Activated T-helper 1 cell treated with anti-CD3 and anti-CD28 coated beads, Interleukin-2, amount 50 U/mL, for 16 hours (primary cell): ENCODE measurements at regions not wholly inside any gene's neighbourhood (a gene's known extent, or its start where the extent isn't known, plus 50 kb on each side); places are given as distances from the start of the nearest gene placed in this dataset.

ENCODE experiments used
- DNase-seq, 2 donors: peaks; one replicate each; pipeline ENCODE4 v3.0.0-alpha.2; 2020; ENCODE audit warnings: low read depth in 1 of 2, low spot score in 1 of 2

DNA sequence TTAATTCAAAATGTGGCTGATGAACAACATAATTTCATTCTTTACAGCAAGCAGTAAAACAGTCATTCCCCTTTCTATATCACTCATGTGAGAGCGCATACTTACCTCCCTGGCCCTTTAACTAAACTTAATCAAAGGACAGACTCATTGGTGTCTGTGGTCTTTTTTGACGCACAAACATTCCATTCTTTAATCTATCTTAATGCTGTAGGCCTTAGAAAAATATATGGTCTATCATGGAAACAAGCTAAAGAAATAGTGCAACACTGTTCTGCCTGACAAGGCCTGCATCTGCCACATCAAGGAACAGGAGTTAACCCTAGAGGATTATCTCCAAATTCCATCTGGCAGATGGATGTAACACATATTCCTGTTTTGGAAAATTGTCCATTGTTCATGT, 878.1 kb downstream of the NLGN4Y start:
- no peak for DNase-seq

DNA sequence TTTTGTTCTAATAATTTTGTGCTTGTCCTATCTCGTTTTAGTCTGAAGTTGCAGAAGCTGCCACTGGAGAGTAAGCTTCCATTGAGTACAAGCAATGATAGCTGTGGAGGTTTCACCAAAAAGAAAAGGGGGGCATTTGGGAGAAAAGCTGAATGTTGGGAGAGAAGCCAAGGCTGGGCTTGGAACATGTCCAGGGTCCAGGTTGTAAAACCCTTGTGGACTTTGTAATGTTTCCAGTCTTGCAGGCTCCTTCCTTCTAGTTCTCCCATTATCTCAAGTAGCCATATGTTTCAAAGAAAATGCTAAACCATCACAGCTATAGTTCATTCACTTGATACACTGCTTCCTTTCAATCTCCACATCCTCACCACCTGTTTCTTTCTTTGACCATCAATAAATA, 880.2 kb downstream of the NLGN4Y start:
- DNase-seq: no peak

DNA sequence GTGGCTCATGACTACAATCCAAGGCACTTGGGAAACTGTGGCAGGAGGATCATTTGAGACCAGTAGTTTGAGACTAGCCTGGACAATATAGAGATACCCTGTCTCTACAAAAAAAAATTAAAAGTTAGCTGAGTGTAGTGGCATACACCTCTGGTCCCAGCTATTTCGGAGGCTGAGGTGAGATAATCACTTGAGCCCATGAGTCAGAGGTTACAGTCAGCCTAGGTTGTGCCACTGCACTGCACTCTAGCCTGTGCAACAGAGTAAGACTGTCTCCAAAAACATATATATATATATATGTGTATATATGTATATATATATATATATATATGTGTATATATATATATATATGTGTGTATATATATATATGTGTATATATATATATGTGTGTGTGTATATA, 890.8 kb downstream of the NLGN4Y start:
- no peak for DNase-seq

DNA sequence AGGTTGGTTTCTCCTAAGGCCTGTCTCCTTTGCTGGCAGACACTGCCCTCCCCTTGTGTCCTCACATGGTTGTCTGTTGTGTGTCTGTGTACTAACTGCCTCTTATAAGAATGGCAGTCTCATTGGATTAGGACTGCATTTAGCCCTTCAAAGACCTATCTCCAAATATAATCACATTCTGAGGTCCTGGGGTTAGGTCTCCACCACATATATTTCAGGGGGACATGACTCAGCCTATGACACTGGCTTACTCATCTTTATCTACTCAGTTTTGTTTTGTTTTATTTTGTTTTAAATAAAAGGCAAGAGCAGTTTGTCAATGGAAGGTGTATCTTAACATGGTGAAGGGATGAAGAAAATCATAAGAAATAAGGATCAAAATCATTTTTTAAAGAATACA, 894.3 kb downstream of the NLGN4Y start:
- DNase-seq: no peak

DNA sequence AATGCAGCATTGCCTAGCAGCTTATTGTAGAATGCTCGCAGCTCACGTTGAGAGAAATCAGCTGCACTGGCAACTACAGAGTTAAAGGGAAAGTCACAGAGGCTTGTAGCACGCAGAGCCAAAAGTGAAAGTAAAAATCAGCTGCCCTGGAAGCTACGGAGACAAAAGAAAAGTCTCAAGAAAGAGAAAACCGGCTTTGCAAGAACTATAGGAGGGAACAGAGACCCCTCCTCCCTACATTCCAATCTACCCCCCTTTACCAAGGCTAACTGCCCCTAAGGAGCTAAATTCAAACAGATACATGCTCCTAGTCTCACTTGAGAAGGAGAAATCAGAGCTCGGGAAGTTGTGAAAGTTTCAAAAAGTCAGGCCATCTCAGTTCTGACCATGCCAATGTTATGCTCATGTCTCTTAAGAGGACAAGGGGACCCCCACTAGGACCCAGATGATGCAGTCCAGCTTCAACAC, 900.4 kb downstream of the NLGN4Y start:
- DNase-seq: no peak

DNA sequence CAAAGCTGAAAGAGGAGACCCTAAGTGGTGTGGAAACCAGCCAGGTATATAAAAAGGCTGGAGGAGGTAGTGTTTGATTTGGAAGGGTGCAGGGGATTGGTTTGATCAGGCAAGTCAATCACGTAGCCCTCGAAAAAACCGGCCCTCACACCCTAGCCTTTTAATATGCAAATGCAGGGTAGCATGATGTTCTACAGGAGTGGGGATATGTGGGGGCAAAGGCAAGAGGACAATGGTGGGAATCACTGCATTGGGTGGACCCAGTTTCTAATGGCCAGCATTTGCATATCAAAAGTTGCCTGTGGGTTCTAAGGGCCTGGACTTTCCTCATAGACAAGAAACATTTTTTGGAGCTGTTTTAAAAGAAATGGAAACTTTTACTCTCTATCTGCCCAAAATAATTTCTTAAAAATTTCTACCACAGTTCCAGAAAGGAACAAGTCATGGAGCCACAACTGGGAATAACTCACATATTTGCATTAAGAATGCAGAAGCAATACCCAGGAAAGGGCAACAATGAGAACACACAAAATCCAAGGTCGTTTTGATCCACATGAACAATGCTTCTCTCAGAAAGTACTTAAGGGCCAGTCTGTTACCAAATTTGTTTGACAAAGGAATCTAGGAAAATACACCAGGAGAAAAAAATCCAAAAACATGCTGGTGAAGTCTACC, 915.8 kb downstream of the NLGN4Y start:
- no peak for DNase-seq

DNA sequence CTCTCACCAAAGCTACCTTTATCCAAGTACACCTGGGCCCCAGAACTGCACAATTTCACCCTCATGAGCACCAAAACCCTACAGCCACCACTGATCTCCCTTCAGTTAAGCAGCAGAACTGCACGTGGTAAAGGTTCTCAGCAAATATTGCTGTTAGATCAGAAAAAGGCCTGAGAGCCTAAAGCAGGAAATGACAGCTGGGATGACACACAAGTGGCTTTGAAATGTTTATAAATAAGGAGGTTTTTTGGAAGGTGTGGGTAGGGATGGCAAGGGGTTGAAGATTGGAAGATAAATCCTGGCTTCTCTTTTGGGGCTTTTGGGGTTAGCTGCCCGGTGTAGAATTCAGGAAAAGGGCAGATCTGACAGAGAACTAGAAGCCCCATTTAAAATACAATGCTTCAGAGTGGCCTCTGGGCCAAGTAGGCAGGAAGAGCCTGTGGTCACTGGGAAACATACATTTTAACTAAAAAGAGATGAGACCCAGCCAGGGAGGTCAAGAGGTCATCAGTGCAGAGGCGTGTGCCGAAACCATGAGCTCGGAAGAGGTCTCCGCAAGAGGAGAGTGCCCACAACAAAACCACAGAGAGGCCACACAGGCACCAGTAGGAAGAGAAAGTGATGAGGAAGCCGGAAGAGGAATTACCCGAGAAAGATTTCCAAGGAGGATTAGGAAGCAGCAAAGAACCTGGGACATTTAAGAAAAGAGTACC, 916.5 kb downstream of the NLGN4Y start:
- DNase-seq: no peak

DNA sequence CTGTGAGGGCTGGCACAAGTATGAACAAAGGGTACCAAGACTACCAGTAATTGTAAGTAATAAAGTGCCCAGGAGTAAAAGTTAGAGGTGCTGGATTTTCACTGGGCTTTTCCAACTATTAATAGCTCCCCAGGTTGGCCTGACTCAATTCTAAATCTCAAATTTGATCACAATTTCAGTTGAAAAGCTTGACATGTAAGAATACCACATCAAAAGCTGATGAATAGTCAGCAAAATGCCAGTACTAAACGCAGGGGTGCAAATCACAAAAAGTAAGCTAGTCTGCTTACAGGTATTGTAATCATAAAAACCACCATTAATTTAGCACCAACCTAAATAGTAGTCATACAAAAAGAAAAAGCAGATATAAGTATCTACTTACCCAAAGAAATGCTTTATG, 917.5 kb downstream of the NLGN4Y start:
- DNase-seq: no peak

DNA sequence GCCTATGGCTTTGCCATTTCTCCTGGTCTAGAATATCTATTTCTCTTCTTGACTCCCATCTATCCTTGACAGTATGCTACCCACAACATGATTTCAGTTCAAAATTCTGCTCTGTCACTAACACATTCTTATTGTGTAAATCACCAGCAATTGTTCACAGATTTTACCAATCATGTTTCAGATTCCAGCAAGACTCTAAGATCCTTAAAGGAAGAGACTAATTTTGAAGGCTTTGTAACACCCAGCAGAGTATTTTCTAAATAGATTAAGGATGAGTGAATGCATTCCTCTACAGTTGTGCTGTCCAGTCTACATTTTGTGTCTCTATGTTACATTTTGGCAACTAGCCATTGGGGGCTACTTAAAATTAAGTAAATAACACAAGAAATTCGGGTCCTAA, 921.5 kb downstream of the NLGN4Y start:
- DNase-seq: no peak

DNA sequence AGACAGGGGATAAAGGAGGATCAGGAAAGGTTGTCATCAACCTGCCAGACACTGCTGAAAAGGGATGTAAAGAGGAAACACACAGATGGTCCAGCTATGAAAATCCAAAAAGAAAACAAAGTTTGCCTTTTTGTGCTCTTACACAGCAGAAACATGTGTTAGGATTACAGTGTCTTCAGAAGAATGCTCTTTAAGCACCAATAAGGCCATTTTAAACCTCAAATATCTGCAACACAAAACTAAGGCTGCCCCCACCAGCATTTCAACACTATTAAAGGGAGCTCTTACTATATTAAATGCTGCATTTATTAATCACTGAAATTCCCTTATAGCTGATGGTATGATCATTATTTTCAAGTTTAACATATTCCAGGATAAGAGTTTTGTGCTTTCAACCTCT, 922.5 kb downstream of the NLGN4Y start:
- no peak for DNase-seq

DNA sequence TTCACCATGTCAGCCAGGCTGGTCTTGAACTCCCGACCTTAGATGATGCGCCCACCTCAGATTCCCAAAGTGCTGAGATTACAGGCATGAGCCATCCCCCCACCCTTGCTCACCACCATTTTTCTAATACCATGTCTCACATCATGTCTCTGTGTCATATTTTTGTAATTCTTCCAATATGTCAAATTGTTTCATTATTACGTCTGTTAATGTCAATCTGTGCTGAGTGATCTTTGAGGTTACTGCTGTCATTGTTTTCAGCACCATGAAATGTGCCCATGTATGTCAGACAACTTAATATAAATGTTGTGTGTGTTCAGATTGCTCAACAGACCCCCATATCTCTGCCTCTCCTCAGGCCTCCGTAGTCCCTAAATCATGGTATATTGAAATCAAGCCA, 923.6 kb downstream of the NLGN4Y start:
- no peak for DNase-seq

DNA sequence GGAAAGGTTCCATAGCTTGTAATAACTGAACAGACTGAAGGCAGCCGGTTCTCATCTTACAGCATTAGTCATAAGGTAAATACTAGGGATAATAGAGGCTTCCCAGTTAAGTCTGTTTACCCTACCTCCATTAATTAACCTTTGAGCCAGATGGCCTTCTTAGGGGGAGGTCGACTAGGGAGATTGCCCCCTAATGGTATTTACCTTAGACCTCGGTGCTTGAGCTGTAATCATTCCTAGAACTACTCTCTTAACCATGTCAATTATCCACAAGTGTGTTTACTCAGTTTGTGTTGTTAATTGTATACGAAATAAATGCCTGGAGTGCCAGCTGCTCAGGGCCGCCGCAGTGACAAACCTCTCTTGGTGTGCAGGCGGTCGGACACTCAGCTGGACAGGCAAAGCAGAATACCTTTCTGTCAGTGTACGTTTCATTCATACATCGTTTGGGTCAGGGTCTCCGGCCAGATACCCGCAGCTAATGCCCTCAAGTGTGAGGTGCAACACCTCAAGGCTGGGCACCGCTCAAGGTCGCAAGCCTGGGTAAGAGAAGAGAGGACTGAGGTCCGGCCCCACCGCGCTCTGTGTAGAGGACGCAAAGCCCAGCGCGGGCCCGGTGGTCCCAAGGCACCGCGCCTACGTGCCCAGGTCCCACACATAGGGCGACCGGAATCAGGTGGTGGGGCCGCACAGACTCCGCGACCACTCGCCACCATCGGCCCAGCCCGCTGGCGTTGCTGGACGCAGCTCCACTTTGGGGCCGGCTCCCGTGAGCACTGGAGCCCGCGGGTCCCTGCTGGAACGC, 931.0 kb downstream of the NLGN4Y start:
- no peak for DNase-seq

DNA sequence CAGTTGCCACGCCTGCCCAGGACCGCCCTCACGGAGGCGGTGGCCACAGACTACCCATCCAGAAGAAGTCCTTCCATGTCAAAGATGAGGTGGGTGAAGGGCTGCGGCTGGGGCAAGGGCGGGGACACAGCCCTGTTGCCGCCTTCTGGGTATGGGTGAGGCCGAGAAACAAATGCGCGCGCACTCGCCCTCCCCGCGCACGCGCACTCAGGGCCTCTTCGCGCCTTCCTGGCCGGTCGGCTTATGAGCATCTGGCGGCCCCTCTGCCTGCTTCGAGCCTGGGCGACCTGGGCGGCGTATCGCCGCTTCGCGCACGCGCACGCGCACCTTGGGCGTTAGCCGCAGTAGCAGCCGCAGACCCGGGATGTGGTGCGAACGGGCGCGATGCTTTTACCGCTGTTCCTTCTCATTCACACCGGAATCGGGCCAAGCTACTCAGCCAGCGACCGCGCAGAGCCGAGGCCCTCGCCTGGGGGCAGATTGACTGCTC, 931.7 kb downstream of the NLGN4Y start:
- peak in 1 of 2 donors; percentile 20 for DNase-seq

DNA sequence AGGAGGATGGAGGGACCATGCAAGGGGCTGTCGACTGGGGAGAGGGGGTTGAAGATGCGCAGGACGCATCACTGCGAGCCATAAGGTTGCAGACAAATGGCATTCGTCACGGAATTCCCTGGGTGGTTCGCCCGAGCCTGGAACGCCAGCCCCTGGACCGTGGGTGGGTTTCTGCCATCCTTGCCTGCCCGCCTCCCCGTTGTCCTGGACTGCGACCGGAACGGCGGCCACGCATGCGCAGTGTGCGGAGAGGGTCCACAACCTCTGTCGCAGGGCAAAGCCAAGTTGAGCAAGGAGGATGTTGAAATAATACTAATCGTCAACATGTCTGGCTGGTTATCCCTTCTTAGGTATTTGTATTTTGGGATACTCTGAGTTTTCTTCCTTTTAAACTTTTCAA, 932.2 kb downstream of the NLGN4Y start:
- no peak for DNase-seq

DNA sequence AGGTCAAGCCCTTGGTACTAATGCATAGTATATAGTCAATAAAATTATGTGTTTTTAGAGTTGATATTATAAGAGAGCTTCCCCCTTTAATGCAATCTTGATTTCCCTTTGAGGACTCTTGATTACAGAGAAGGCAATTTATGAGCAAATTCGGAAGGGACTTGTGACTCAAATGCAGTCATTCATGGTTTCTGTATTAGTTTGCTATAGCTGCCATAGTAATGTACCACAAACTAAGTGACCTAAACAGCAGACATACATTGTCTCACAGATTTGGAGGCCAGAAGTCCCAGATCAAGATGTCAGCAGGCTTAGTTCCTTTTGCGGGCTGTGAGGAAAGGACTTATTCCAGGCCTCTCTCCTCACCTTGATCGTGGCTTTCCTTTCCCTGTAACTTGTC, 933.4 kb downstream of the NLGN4Y start:
- no peak for DNase-seq

DNA sequence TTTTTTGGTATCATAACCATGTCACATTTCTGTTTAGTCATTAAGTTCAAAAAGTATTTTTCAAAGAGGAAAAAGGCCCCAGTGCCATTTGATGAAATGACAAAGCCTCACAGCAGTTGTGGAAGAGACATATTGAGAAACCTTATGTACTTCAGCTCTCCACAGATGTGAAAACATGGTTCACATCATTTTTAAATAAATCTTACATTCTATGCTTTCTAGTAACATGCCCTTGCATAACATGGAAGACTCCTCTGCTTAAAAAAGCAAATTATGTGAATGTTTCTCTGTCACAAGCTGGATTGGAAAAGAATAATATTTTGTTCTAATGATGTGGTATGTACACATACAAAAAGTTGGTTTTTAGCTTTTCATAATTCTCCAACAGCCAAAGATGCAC, 934.1 kb downstream of the NLGN4Y start:
- no peak for DNase-seq

DNA sequence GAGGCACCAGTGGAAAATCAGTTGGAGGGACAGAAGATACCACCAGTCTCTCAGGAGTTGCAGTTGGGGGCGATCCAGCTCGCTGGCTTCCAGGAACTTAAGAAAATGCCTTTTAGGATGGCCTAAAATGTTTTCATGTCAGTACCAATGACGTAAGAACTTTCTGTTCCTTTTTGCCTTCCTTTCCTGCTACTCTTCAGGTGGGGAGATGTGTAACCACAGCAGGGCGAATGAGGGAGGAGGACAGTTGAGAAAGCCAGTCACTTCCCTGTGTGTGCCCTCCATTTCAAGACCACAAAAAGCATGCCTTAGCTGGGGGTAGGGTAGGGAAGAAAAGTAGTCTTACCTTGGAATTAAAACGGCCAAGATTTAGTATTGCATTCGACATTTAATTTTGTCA, 941.6 kb downstream of the NLGN4Y start:
- no peak for DNase-seq

DNA sequence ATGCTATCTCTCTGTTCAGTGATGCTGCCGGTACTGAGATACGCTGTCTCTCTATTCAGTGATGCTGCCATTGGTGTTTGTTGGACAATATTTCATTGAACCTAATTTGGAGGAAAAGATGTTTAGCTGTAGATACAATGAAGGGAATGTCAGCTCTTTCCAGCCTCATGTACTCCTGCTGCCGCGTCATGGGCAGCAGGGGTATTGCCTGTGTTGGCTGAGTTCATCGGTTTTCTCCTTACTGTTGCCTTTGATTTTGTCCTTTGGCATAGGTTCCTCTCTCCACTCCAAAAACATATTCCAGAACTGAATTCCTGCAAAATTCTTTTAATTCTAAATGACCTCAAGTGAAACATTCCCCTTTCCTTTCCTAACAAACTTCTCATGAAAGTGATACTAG, 942.6 kb downstream of the NLGN4Y start:
- no peak for DNase-seq

DNA sequence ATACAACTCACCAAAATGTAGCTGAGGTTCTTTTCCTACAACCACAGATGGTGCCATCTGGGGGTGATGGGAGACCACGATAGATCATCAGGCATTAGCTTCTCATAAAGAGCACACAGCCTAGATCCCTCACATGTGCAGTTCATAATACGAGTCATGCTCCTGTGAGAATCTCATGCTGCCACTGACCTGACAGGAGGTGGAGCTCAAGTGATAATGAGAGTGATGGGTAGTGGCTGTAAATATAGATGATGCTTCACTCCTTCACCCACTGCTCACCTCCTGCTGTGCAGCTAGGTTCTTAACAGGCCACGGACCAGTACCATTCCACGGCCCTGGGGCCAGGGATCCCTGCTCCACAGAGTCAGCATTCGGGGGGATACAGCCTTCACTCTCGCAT, 943.8 kb downstream of the NLGN4Y start:
- DNase-seq: no peak

DNA sequence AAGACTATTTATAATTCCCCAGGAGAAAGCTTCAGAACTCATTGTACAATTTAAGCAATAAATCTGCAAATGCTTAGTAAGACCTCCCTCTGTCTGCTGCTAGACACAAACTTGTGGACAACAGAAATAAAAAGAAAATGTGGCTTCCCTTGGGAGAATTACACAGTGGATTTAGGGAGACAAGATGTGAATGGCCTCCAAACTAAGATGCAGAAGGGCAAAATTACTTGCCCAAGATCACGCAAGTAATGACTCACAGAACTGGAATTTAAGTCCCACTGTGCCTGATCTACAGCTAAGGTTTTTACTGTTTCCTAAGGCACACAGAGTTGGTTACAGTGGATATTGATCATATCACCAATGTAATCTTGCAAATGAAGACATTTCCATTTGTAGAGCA, 947.0 kb downstream of the NLGN4Y start:
- DNase-seq: no peak

DNA sequence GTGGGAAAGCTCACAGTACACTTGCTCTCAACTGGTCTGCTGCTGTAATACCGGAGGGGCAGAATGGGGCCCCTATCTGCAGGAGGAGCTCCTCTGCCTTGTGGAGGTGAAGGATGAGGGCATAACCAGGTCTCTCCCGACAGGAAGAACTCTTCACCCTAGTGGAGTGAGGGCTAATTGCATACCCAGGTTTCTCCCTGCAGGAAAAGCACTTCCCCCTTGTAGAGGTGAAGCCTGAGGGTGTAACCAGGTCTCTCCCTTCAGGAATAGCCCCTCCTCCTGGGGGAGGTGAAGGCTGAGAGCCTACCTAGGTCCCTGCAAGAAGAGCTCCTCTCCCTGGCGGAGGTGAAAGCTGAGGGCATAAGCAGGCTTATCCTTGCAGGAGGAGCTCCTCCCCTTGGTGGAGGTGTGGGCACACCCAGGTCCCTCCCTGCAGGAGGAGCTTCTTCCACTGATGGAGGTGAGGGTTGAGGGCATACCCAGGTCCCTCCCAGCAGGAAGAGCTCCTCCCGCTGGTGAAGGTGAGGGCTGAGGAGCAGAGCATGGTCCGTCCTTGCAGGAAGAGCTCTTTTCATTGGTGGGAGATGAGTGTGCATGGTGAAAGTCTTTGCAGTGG, 954.1 kb downstream of the NLGN4Y start:
- DNase-seq: no peak

DNA sequence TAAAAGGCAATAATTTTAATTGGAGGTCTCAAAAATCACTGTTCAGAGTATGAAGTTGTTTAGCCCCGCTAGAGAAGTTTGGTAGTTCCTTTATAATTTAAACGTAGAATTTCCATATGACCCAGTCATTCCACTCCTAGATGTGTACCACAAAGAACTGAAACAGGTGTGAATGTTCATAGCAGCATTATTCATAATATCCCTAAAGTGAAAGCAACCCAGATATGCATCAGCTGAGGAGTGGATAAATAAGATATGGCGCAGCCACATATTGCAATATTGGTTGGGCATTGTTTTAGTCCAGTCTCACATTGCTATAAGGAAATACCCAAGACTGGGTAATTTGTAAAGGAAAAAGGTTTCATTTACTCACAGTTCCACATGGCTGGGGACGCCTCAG, 976.2 kb downstream of the NLGN4Y start:
- DNase-seq: no peak
